ENCODE measurements at regions not wholly inside any gene's neighbourhood (a gene's known extent, or its start where the extent isn't known, plus 50 kb on each side); places are given as distances from the start of the nearest gene placed in this dataset.
"Not testable (repeated sequence)": the region's sequence is repeated elsewhere in the genome, so short reads cannot be mapped to it uniquely, and the experiment has no call there.

GRCh38 chr6:48959251-48960060 is 503.6 kb downstream of the MMUT start:
- H2AFZ ChIP-seq (ENCODE audit: low read depth, low read length), result no peak overlapping the region
- no peak overlapping the region for H3K14ac ChIP-seq (ENCODE audit: low read length in 2 of 2)
- H3K27me3 ChIP-seq (ENCODE audit: control insufficient read depth in 1 of 2, insufficient read depth in 1 of 2, low read length in 2 of 2), result no peaks in the 10 kb centered on the region
- no peak for DNase-seq
- H2BK5ac ChIP-seq (ENCODE audit: low read depth, low read length, poor library complexity, severe bottlenecking), result no peak overlapping the region
- no peak overlapping the region for H4K8ac ChIP-seq (ENCODE audit: low read length)
- H3K9ac ChIP-seq (ENCODE audit: low read length), result no peak overlapping the region
- H2BK120ac ChIP-seq (ENCODE audit: low read depth, low read length), result no peak overlapping the region
- no peaks in the 10 kb centered on the region for H3K4me1 ChIP-seq (ENCODE audit: control insufficient read depth, insufficient read depth, low read depth, low read length)
- H3K9me3 ChIP-seq (ENCODE audit: control insufficient read depth, low read length), result no peaks in the 10 kb centered on the region
- H2BK12ac ChIP-seq (ENCODE audit: low read length in 2 of 2), result no peak overlapping the region
- no peaks in the 10 kb centered on the region for H3K79me1 ChIP-seq (replicated peaks; ENCODE audit: low read length, poor library complexity, severe bottlenecking)
- H4K91ac ChIP-seq (ENCODE audit: low read length), result no peak overlapping the region
- H3K23ac ChIP-seq (ENCODE audit: low read length in 2 of 2), result no peak overlapping the region
- H2BK15ac ChIP-seq (ENCODE audit: low read depth, poor library complexity, severe bottlenecking), result no peak overlapping the region
- no peak overlapping the region for H2AK5ac ChIP-seq (ENCODE audit: low read length, severe bottlenecking)
- no peak overlapping the region for H3K27ac ChIP-seq (ENCODE audit: low read length, poor library complexity, severe bottlenecking)
- 94% methylated on average over 3 of the region's 6 CpGs for WGBS
- no peak overlapping the region for H3K4me3 ChIP-seq (ENCODE audit: insufficient read depth in 1 of 2, low read depth in 1 of 2, low read length in 2 of 2)
- H3K36me3 ChIP-seq (ENCODE audit: control insufficient read depth in 1 of 2, insufficient read depth in 2 of 2, low read depth in 1 of 2, low read length in 2 of 2), result no peaks in the 10 kb centered on the region
- H3K4ac ChIP-seq (ENCODE audit: low read depth in 1 of 2, low read length in 2 of 2), result no peak overlapping the region
- no peak overlapping the region for H3K18ac ChIP-seq (ENCODE audit: low read depth in 1 of 2, low read length in 2 of 2)
- no peak overlapping the region for H3K4me2 ChIP-seq (ENCODE audit: low read length, poor library complexity, severe bottlenecking)

- H2BK15ac ChIP-seq (ENCODE audit: low read depth, poor library complexity, severe bottlenecking), result no peak overlapping the region
- no peak overlapping the region for H3K4ac ChIP-seq (ENCODE audit: low read depth in 1 of 2, low read length in 2 of 2)
- H2BK5ac ChIP-seq (ENCODE audit: low read depth, low read length, poor library complexity, severe bottlenecking), result no peak overlapping the region
- H3K9me3 ChIP-seq (ENCODE audit: control insufficient read depth, low read length), result no peaks in the 10 kb centered on the region
- H3K18ac ChIP-seq (ENCODE audit: low read depth in 1 of 2, low read length in 2 of 2), result no peak overlapping the region
- H3K36me3 ChIP-seq (ENCODE audit: control insufficient read depth in 1 of 2, insufficient read depth in 2 of 2, low read depth in 1 of 2, low read length in 2 of 2), result no peaks in the 10 kb centered on the region
- H4K8ac ChIP-seq (ENCODE audit: low read length), result no peak overlapping the region
- no peaks in the 10 kb centered on the region for H3K79me1 ChIP-seq (replicated peaks; ENCODE audit: low read length, poor library complexity, severe bottlenecking)
- WGBS, result 84% methylated on average over 5 of the region's 5 CpGs
- H2BK12ac ChIP-seq (ENCODE audit: low read length in 2 of 2), result no peak overlapping the region
- no peak for DNase-seq
- no peaks in the 10 kb centered on the region for H3K27me3 ChIP-seq (ENCODE audit: control insufficient read depth in 1 of 2, insufficient read depth in 1 of 2, low read length in 2 of 2)
- H2BK120ac ChIP-seq (ENCODE audit: low read depth, low read length), result no peak overlapping the region
- H3K9ac ChIP-seq (ENCODE audit: low read length), result peak overlapping the region; percentile 6
- no peak overlapping the region for H2AK5ac ChIP-seq (ENCODE audit: low read length, severe bottlenecking)
- H3K4me2 ChIP-seq (ENCODE audit: low read length, poor library complexity, severe bottlenecking), result no peak overlapping the region
- no peak overlapping the region for H2AFZ ChIP-seq (ENCODE audit: low read depth, low read length)
- no peaks in the 10 kb centered on the region for H3K4me1 ChIP-seq (ENCODE audit: control insufficient read depth, insufficient read depth, low read depth, low read length)
- no peak overlapping the region for H3K27ac ChIP-seq (ENCODE audit: low read length, poor library complexity, severe bottlenecking)
- no peak overlapping the region for H3K14ac ChIP-seq (ENCODE audit: low read length in 2 of 2)
- H4K91ac ChIP-seq (ENCODE audit: low read length), result no peak overlapping the region
- no peak overlapping the region for H3K23ac ChIP-seq (ENCODE audit: low read length in 2 of 2)
- no peak overlapping the region for H3K4me3 ChIP-seq (ENCODE audit: insufficient read depth in 1 of 2, low read depth in 1 of 2, low read length in 2 of 2)
These were observed 505.3 kb downstream of the MMUT start for GRCh38 chr6:48957781-48958180.

- H2BK12ac ChIP-seq (ENCODE audit: low read length in 2 of 2), result no peak overlapping the region
- H3K23ac ChIP-seq (ENCODE audit: low read length in 2 of 2), result peak overlapping the region in 1 of 2 experiments; percentile 34
- no peak overlapping the region for H3K27ac ChIP-seq (ENCODE audit: low read length, poor library complexity, severe bottlenecking)
- no peak overlapping the region for H2BK120ac ChIP-seq (ENCODE audit: low read depth, low read length)
- 100% methylated on average over 1 of the region's 2 CpGs for WGBS
- H4K91ac ChIP-seq (ENCODE audit: low read length), result no peak overlapping the region
- no peaks in the 10 kb centered on the region for H3K79me1 ChIP-seq (replicated peaks; ENCODE audit: low read length, poor library complexity, severe bottlenecking)
- no peak for DNase-seq
- H3K27me3 ChIP-seq (ENCODE audit: control insufficient read depth in 1 of 2, insufficient read depth in 1 of 2, low read length in 2 of 2), result no peaks in the 10 kb centered on the region
- H3K4me3 ChIP-seq (ENCODE audit: insufficient read depth in 1 of 2, low read depth in 1 of 2, low read length in 2 of 2), result no peak overlapping the region
- H2BK5ac ChIP-seq (ENCODE audit: low read depth, low read length, poor library complexity, severe bottlenecking), result no peak overlapping the region
- H3K36me3 ChIP-seq (ENCODE audit: control insufficient read depth in 1 of 2, insufficient read depth in 2 of 2, low read depth in 1 of 2, low read length in 2 of 2), result no peaks in the 10 kb centered on the region
- H2AK5ac ChIP-seq (ENCODE audit: low read length, severe bottlenecking), result no peak overlapping the region
- no peak overlapping the region for H4K8ac ChIP-seq (ENCODE audit: low read length)
- H2BK15ac ChIP-seq (ENCODE audit: low read depth, poor library complexity, severe bottlenecking), result no peak overlapping the region
- H3K4me1 ChIP-seq (ENCODE audit: control insufficient read depth, insufficient read depth, low read depth, low read length), result no peaks in the 10 kb centered on the region
- no peak overlapping the region for H2AFZ ChIP-seq (ENCODE audit: low read depth, low read length)
- no peaks in the 10 kb centered on the region for H3K9me3 ChIP-seq (ENCODE audit: control insufficient read depth, low read length)
- no peak overlapping the region for H3K18ac ChIP-seq (ENCODE audit: low read depth in 1 of 2, low read length in 2 of 2)
- H3K4ac ChIP-seq (ENCODE audit: low read depth in 1 of 2, low read length in 2 of 2), result no peak overlapping the region
- H3K14ac ChIP-seq (ENCODE audit: low read length in 2 of 2), result no peak overlapping the region
- H3K4me2 ChIP-seq (ENCODE audit: low read length, poor library complexity, severe bottlenecking), result no peak overlapping the region
- no peak overlapping the region for H3K9ac ChIP-seq (ENCODE audit: low read length)
These were observed 511.1 kb downstream of the MMUT start for GRCh38 chr6:48951917-48952316.

- H2BK5ac ChIP-seq (ENCODE audit: low read depth, low read length, poor library complexity, severe bottlenecking); H2BK120ac ChIP-seq (ENCODE audit: low read depth, low read length); H4K91ac ChIP-seq (ENCODE audit: low read length); H3K18ac ChIP-seq (ENCODE audit: low read depth in 1 of 2, low read length in 2 of 2); H3K4me1 ChIP-seq (ENCODE audit: control insufficient read depth, insufficient read depth, low read depth, low read length); H2AFZ ChIP-seq (ENCODE audit: low read depth, low read length); H3K23ac ChIP-seq (ENCODE audit: low read length in 2 of 2); H3K27me3 ChIP-seq (ENCODE audit: control insufficient read depth in 1 of 2, insufficient read depth in 1 of 2, low read length in 2 of 2); H3K9me3 ChIP-seq (ENCODE audit: control insufficient read depth, low read length); H2AK5ac ChIP-seq (ENCODE audit: low read length, severe bottlenecking); H3K4ac ChIP-seq (ENCODE audit: low read depth in 1 of 2, low read length in 2 of 2); H3K36me3 ChIP-seq (ENCODE audit: control insufficient read depth in 1 of 2, insufficient read depth in 2 of 2, low read depth in 1 of 2, low read length in 2 of 2); H2BK15ac ChIP-seq (ENCODE audit: low read depth, poor library complexity, severe bottlenecking); H4K8ac ChIP-seq (ENCODE audit: low read length); H3K4me2 ChIP-seq (ENCODE audit: low read length, poor library complexity, severe bottlenecking); H3K14ac ChIP-seq (ENCODE audit: low read length in 2 of 2); H3K4me3 ChIP-seq (ENCODE audit: insufficient read depth in 1 of 2, low read depth in 1 of 2, low read length in 2 of 2); H3K9ac ChIP-seq (ENCODE audit: low read length); H3K79me1 ChIP-seq (replicated peaks; ENCODE audit: low read length, poor library complexity, severe bottlenecking); H2BK12ac ChIP-seq (ENCODE audit: low read length in 2 of 2); H3K27ac ChIP-seq (ENCODE audit: low read length, poor library complexity, severe bottlenecking): not testable (repeated sequence)
- WGBS, result no CpG with 5 or more reads among the region's 4 CpGs
- DNase-seq, result peak; percentile 13
These were observed 518.8 kb downstream of the MMUT start for GRCh38 chr6:48944276-48944675.
